ENCODE measurements at regions not wholly inside any gene's neighbourhood (a gene's known extent, or its start where the extent isn't known, plus 50 kb on each side); places are given as distances from the start of the nearest gene placed in this dataset.

- Histone ChIP-seq H3K4ac (replicated peaks; ENCODE audit: insufficient read length, low read depth, low read length) (no peak overlapping the region), H4K8ac (ENCODE audit: extremely low read depth, insufficient read depth, low read length) (no peak overlapping the region), H3K79me1 (ENCODE audit: low read depth, low read length) (no peaks in the 10 kb centered on the region), H3K14ac (ENCODE audit: insufficient read length) (no peak overlapping the region), H4K5ac (ENCODE audit: insufficient read length, low read depth, low read length) (no peak overlapping the region), H3K79me2 (ENCODE audit: control insufficient read depth in 1 of 2, insufficient read depth in 2 of 2, low read length in 2 of 2) (no peaks in the 10 kb centered on the region), H3K27ac (ENCODE audit: low read depth, low read length) (no peak overlapping the region), H2BK15ac (ENCODE audit: low read length) (no peak overlapping the region), H2BK5ac (ENCODE audit: low read depth, low read length) (no peak overlapping the region), H3K56ac (replicated peaks; ENCODE audit: insufficient read length, low read depth, low read length) (no peak overlapping the region), H3K9me3 (ENCODE audit: insufficient read depth in 2 of 2, low read depth in 1 of 2, low read length in 1 of 2) (no peaks in the 10 kb centered on the region), H2AK5ac (ENCODE audit: low read depth, low read length) (no peak overlapping the region), H3K23me2 (ENCODE audit: low read depth, low read length) (no peaks in the 10 kb centered on the region), H2AFZ (ENCODE audit: low read length) (no peak overlapping the region), H4K91ac (replicated peaks; ENCODE audit: insufficient read length, low read length) (no peak overlapping the region), H3K9ac (replicated peaks in 1 of 4; ENCODE audit: extremely low read depth in 1 of 4, low read depth in 3 of 4, low read length in 3 of 4) (no peak overlapping the region), H3K4me1 (replicated peaks in 1 of 4; ENCODE audit: control insufficient read depth in 3 of 4, insufficient read depth in 4 of 4, low read length in 3 of 4) (no peaks in the 10 kb centered on the region), H3K23ac (ENCODE audit: insufficient read length) (no peak overlapping the region), H3K4me3 (ENCODE audit: extremely low read depth in 1 of 4, insufficient read depth in 2 of 4, low read depth in 3 of 4, low read length in 4 of 4) (no peak overlapping the region), H3K18ac (ENCODE audit: extremely low read depth, low read length) (no peak overlapping the region), H4K20me1 (replicated peaks in 1 of 2; ENCODE audit: control insufficient read depth in 1 of 2, insufficient read depth in 2 of 2, low read length in 2 of 2) (no peaks in the 10 kb centered on the region), H2BK12ac (ENCODE audit: low read depth, low read length) (no peak overlapping the region), H2BK120ac (replicated peaks; ENCODE audit: low read depth, low read length) (no peak overlapping the region), H3K4me2 (ENCODE audit: insufficient read depth in 1 of 2, low read depth in 2 of 2, low read length in 2 of 2) (no peak overlapping the region), H3K27me3 (replicated peaks in 1 of 4; ENCODE audit: control insufficient read depth in 3 of 4, extremely low read depth in 1 of 4, insufficient read depth in 3 of 4, low read length in 3 of 4) (no peaks in the 10 kb centered on the region), H2BK20ac (ENCODE audit: low read length) (no peak overlapping the region), H3K36me3 (ENCODE audit: control insufficient read depth in 2 of 4, insufficient read depth in 4 of 4, low read length in 3 of 4) (no peaks in the 10 kb centered on the region)
- no peak for FAIRE-seq
- ChIA-PET POLR2A (ENCODE audit: partially characterized antibody) (no interaction called here), CTCF (ENCODE audit: partially characterized antibody) (interaction anchor here (0.5 to 1.2 kb wide), 2 partner anchors 11 to 143 kb away, joined by 3 to 5 read pairs; no protein-coding TSS in a partner anchor)
- DNase-seq (ENCODE audit: low read depth in 1 of 2, low spot score in 2 of 2), result no peak
- WGBS, 2 experiments (ENCODE audit: extremely low coverage in 1 of 2, insufficient coverage in 1 of 2, insufficient read length in 1 of 2, insufficient replicate concordance in 2 of 2, low coverage in 1 of 2, low lambda C conversion rate in 2 of 2, missing lambda C conversion rate in 1 of 2), result 95% methylated on average over 5 of the region's 5 CpGs; no CpG with 5 or more reads in 1 of the 2 experiments
- TF ChIP-seq JUN (IDR thresholded peaks at IDR 0.05; ENCODE audit: low read depth, low read length) (no peak), RBBP5 (IDR thresholded peaks at IDR 0.05; ENCODE audit: borderline replicate concordance, low read depth, low read length) (no peak), POLR2AphosphoS5 (IDR thresholded peaks at IDR 0.05; ENCODE audit: low read depth, low read length) (no peak), POLR2A (IDR thresholded peaks at IDR 0.05; ENCODE audit: control extremely low read depth in 1 of 2, low read depth in 2 of 2, low read length in 2 of 2) (no peak), RAD21 (IDR thresholded peaks at IDR 0.05 in 1 of 2, conservative IDR thresholded peaks at IDR 0.05 in 1 of 2; ENCODE audit: low read depth in 2 of 2, low read length in 2 of 2) (no peak), BCL11A (IDR thresholded peaks at IDR 0.05; ENCODE audit: low read depth in 2 of 2, low read length in 2 of 2) (no peak), KDM1A (IDR thresholded peaks at IDR 0.05; ENCODE audit: borderline replicate concordance, low read length) (no peak), MAX (IDR thresholded peaks at IDR 0.05) (no peak), SIX5 (IDR thresholded peaks at IDR 0.05; ENCODE audit: low read depth, low read length) (no peak), KDM4A (IDR thresholded peaks at IDR 0.05; ENCODE audit: low read depth, low read length, severe bottlenecking) (no peak), CTBP2 (IDR thresholded peaks at IDR 0.05; ENCODE audit: borderline replicate concordance, insufficient read depth, insufficient read length, low read length) (no peak), TEAD4 (IDR thresholded peaks at IDR 0.05; ENCODE audit: low read depth, low read length) (no peak), CBX5 (IDR thresholded peaks at IDR 0.05; ENCODE audit: low read depth, low read length) (no peak), SP4 (IDR thresholded peaks at IDR 0.05; ENCODE audit: low read length) (no peak), SRF (IDR thresholded peaks at IDR 0.05; ENCODE audit: low read depth, low read length) (no peak)
These were observed 1012.5 kb upstream of the TMEM132C start for GRCh38 chr12:127254420-127254955.
